SK-N-SH (cell line): ENCODE measurements at regions not wholly inside any gene's neighbourhood (a gene's known extent, or its start where the extent isn't known, plus 50 kb on each side); places are given as distances from the start of the nearest gene placed in this dataset.

Experiments used
- CTCF ChIA-PET: fragments of 300-600, 350-600 bp; formaldehyde crosslinking; extraction: SDS; loops from one replicate; lab custom pipeline; 2021; lab: Yijun Ruan, JAX
- POLR2A ChIA-PET: fragments of 350-600 bp; sonication (Branson Sonifier 250); formaldehyde crosslinking; extraction: SDS; loops from one replicate; lab custom pipeline; 2020; ENCODE audit warnings: antibody characterized with exemption, inconsistent platforms; lab: Yijun Ruan, JAX
- DNase-seq: peaks from one replicate; pipeline ENCODE4 v3.0.0; 2012
- H2AFZ ChIP-seq: fragments of 200-600 bp; sonication (generic); 2 replicates; pipeline ENCODE4 v1.8.1; 2016; ENCODE audit warnings: antibody characterized with exemption, mild to moderate bottlenecking, low read depth
- H3F3A ChIP-seq: fragments of 200-600 bp; sonication (generic); replicated peaks from 2 replicates; pipeline ENCODE3; 2016; ENCODE audit warnings: antibody characterized with exemption, mild to moderate bottlenecking; ENCODE audit not compliant: insufficient read depth
- H3K27ac ChIP-seq, 2 experiments: fragments of 200-500 bp in 1 of 2; fragments of 200-600 bp in 1 of 2; sonication (Bioruptor generic) in 1 of 2; sonication (generic), shearing (Covaris generic) in 1 of 2; 2 replicates each; pipeline versions ENCODE4 v1.5.1 to v1.6.1; 2014 to 2016; ENCODE audit warnings: low read depth in 2 of 2, inconsistent platforms in 1 of 2, low read length in 1 of 2, mild to moderate bottlenecking in 1 of 2, mixed read lengths in 1 of 2
- H3K27me3 ChIP-seq: fragments of 200-600 bp; sonication (generic), shearing (Covaris generic); 2 replicates; pipeline ENCODE4 v1.6.1; 2016; ENCODE audit warnings: mixed run types; ENCODE audit not compliant: insufficient read depth
- H3K36me3 ChIP-seq, 2 experiments: fragments of 200-500 bp in 1 of 2; fragments of 200-600 bp in 1 of 2; sonication (Bioruptor generic) in 1 of 2; sonication (generic) in 1 of 2; replicated peaks in 1 of 2; 2 replicates each; pipeline versions ENCODE3 to v1.5.1; 2014 to 2016; ENCODE audit warnings: low read length in 1 of 2, mild to moderate bottlenecking in 1 of 2; ENCODE audit not compliant: insufficient read depth in 2 of 2, control insufficient read depth in 1 of 2
- H3K4me1 ChIP-seq, 2 experiments: fragments of 200-500 bp in 1 of 2; fragments of 200-600 bp in 1 of 2; sonication (Bioruptor generic) in 1 of 2; sonication (generic), shearing (Covaris generic) in 1 of 2; 2 replicates each; pipeline versions ENCODE4 v1.5.1 to v1.6.1; 2014 to 2016; ENCODE audit warnings: low read depth in 1 of 2, low read length in 1 of 2, mixed run types in 1 of 2; ENCODE audit not compliant: insufficient read depth in 2 of 2, control insufficient read depth in 1 of 2
- H3K4me2 ChIP-seq: fragments of 200-600 bp; sonication (generic), shearing (Covaris generic); 2 replicates; pipeline ENCODE4 v1.6.1; 2017; ENCODE audit warnings: mixed run types
- H3K4me3 ChIP-seq, 2 experiments: fragments of 200-500 bp in 1 of 2; fragments of 200-600 bp in 1 of 2; sonication (Bioruptor generic) in 1 of 2; sonication (generic), shearing (Covaris generic) in 1 of 2; 2 replicates each; pipeline versions ENCODE4 v1.5.1 to v1.8.1; 2014 to 2016; ENCODE audit warnings: low read depth in 2 of 2, inconsistent platforms in 1 of 2, low read length in 1 of 2, mild to moderate bottlenecking in 1 of 2, mixed read lengths in 1 of 2, moderate library complexity in 1 of 2
- H3K79me2 ChIP-seq: fragments of 200-600 bp; sonication (generic); 2 replicates; pipeline ENCODE4 v1.8.1; 2017; ENCODE audit warnings: mild to moderate bottlenecking; ENCODE audit not compliant: insufficient read depth
- H3K9ac ChIP-seq: fragments of 200-600 bp; sonication (generic); 2 replicates; pipeline ENCODE4 v1.6.1; 2017; ENCODE audit warnings: mixed run types
- H3K9me2 ChIP-seq: fragments of 200-600 bp; sonication (generic); 2 replicates; pipeline ENCODE4 v1.6.1; 2017; ENCODE audit warnings: mixed run types
- H3K9me3 ChIP-seq: fragments of 200-600 bp; sonication (generic); 2 replicates; pipeline ENCODE4 v1.6.1; 2017; ENCODE audit warnings: mixed run types, mild to moderate bottlenecking, moderate library complexity
- H4K20me1 ChIP-seq: fragments of 200-600 bp; sonication (generic); 2 replicates; pipeline ENCODE4 v1.6.1; 2017; ENCODE audit warnings: mild to moderate bottlenecking, mixed run types; ENCODE audit not compliant: insufficient read depth
- CTCF ChIP-seq: fragments of 200-600 bp; sonication (generic); IDR thresholded peaks from 2 replicates; pipeline ENCODE4 v1.6.1; 2017; ENCODE audit warnings: antibody characterized with exemption, mild to moderate bottlenecking, moderate library complexity
- FOXJ3 ChIP-seq: sonication (generic); formaldehyde crosslinking; IDR thresholded peaks from 2 replicates; pipeline ENCODE4 v1.5.1; 2020; ENCODE audit warnings: mild to moderate bottlenecking, missing genetic modification reagents
- GABPA ChIP-seq: IDR thresholded peaks from 2 replicates; pipeline ENCODE4 v1.4.0; 2012; ENCODE audit warnings: low read depth, mild to moderate bottlenecking
- NRF1 ChIP-seq: IDR thresholded peaks from 2 replicates; pipeline ENCODE4 v1.6.1; 2012; ENCODE audit warnings: low read depth, mild to moderate bottlenecking, low read length
- PBX3 ChIP-seq: IDR thresholded peaks from 2 replicates; pipeline ENCODE4; 2012
- RCOR1 ChIP-seq: fragments of 150-350 bp; IDR thresholded peaks from 2 replicates; pipeline ENCODE4 v1.6.1; 2017; ENCODE audit warnings: antibody characterized with exemption, low read length
- RFX5 ChIP-seq: IDR thresholded peaks from 2 replicates; pipeline ENCODE4 v1.6.1; 2012; ENCODE audit warnings: mild to moderate bottlenecking, improper control_type of control experiment, low read length
- SIN3A ChIP-seq: IDR thresholded peaks from 2 replicates; pipeline ENCODE4 v1.6.1; 2012; ENCODE audit warnings: low read depth, mild to moderate bottlenecking, low read length, moderate library complexity, borderline replicate concordance
- TAF1 ChIP-seq: IDR thresholded peaks from 2 replicates; pipeline ENCODE4 v1.6.1; 2012; ENCODE audit warnings: low read depth, mild to moderate bottlenecking, low read length, moderate library complexity, borderline replicate concordance
- TCF12 ChIP-seq: IDR thresholded peaks from 2 replicates; pipeline ENCODE4 v1.4.0; 2012
- USF2 ChIP-seq: fragments of 150-350 bp; IDR thresholded peaks from 2 replicates; pipeline ENCODE4 v1.6.1; 2017; ENCODE audit warnings: antibody characterized with exemption, low read length, low read depth, borderline replicate concordance
- YY1 ChIP-seq: IDR thresholded peaks from 2 replicates; pipeline ENCODE4 v1.4.0; 2012; ENCODE audit warnings: low read depth, mild to moderate bottlenecking
- TF ChIP-seq, protein P1 (sequence below): IDR thresholded peaks from 2 replicates; pipeline ENCODE4 v1.4.0; 2012; ENCODE audit warnings: low read depth, borderline replicate concordance

GRCh38 chr5:89916131-89916530 lies 493.4 kb downstream of the CETN3 start (continued):
- TF ChIP-seq CTCF: no peak
- TF ChIP-seq NRF1: no peak

DNA sequence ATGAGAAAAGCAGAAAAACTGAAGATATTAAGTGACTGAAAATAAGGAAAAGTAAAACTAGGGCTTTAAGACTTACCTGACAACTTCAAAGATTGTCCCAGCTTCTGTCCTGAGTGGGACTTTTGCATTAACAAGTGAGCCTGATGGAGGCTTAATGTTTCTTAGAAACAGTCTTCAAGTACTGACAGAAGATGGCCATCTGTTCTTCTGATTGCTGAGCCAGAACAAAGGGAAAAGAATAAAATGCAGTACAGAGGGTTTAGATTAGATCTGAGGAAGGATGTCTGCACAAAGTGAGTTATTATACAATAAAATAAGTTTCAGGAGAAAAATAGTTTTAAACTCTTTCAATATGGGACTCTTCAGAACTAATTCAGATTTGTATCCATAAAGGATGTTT lies 500.7 kb downstream of the CETN3 start:
- H3K27ac ChIP-seq: no peak overlapping the region

More for the DNA sequence above, 500.7 kb downstream of the CETN3 start:
- Histone ChIP-seq H3K36me3 (no peaks in the 10 kb centered on the region), H3K9ac (no peak overlapping the region), H3K79me2 (no peaks in the 10 kb centered on the region), H3K9me2 (no peaks in the 10 kb centered on the region), H3K27me3 (no peaks in the 10 kb centered on the region), H2AFZ (no peak overlapping the region), H3K4me3 (no peak overlapping the region), H4K20me1 (no peaks in the 10 kb centered on the region), H3F3A (no peaks in the 10 kb centered on the region), H3K4me2 (no peak overlapping the region), H3K9me3 (no peaks in the 10 kb centered on the region), H3K4me1 (no peaks in the 10 kb centered on the region)
- DNase-seq: no peak
- TF ChIP-seq USF2 (no peak), SIN3A (no peak), CTCF (no peak), TAF1 (no peak), FOXJ3 (CRISPR knock-in tag) (no peak), GABPA (no peak), PBX3 (no peak), RFX5 (no peak), TCF12 (no peak), RCOR1 (no peak), YY1 (no peak)
- TF ChIP-seq, protein P1, sequence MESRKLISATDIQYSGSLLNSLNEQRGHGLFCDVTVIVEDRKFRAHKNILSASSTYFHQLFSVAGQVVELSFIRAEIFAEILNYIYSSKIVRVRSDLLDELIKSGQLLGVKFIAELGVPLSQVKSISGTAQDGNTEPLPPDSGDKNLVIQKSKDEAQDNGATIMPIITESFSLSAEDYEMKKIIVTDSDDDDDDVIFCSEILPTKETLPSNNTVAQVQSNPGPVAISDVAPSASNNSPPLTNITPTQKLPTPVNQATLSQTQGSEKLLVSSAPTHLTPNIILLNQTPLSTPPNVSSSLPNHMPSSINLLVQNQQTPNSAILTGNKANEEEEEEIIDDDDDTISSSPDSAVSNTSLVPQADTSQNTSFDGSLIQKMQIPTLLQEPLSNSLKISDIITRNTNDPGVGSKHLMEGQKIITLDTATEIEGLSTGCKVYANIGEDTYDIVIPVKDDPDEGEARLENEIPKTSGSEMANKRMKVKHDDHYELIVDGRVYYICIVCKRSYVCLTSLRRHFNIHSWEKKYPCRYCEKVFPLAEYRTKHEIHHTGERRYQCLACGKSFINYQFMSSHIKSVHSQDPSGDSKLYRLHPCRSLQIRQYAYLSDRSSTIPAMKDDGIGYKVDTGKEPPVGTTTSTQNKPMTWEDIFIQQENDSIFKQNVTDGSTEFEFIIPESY: no peak
- ChIA-PET POLR2A (no interaction called here), CTCF (no interaction called here)
